NCI-H2029 (cell line): ENCODE measurements at regions not wholly inside any gene's neighbourhood (a gene's known extent, or its start where the extent isn't known, plus 50 kb on each side); places are given as distances from the start of the nearest gene placed in this dataset.
A peak's percentile ranks its signal among the peaks of the same experiment; 100 is the strongest.
"Not testable (repeated sequence)": the region's sequence is repeated elsewhere in the genome, so short reads cannot be mapped to it uniquely, and the experiment has no call there.

Source experiments
- DNase-seq: peaks from one replicate; lab custom pipeline; 2025; lab: John Stamatoyannopoulos, UW

DNA sequence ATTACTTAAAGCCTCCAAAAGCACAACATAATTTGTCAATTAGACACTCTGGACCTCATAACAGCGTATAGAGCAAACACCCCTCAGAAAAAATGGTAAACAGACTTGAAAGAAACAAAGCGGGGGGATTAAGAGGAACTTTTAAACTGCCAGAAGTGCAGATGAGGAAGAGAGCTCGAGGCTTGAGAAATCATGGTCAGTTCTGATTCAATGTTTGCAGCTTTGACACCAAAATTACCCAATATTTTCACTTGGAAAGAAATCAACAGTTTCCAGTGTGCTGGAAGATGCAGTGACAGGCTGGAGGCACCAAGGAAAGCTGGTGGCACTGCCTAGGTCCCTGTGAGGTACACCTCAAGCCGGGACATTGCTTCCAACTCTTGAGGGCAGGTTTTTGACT is 180.9 kb upstream of the TOX3 start:
- no peak for DNase-seq

DNA sequence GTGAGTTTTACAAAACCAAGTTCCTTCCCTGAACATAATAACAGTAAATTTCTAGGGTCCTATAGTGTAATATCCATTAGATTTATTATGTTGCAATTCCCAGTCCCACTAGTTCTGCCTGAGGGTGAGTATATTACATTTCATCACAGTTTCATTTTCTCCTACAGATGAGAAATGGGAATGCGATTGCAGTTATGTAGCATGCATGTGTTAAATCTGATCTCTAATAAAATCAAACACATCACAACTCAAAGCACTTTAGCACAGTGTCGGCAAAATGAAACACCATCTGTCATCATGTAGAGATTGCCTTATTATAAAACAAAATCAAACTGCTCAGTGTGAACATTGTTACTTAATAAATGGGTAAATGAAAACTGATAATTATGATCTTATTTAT is 180.5 kb upstream of the TOX3 start:
- DNase-seq, result no peak

DNA sequence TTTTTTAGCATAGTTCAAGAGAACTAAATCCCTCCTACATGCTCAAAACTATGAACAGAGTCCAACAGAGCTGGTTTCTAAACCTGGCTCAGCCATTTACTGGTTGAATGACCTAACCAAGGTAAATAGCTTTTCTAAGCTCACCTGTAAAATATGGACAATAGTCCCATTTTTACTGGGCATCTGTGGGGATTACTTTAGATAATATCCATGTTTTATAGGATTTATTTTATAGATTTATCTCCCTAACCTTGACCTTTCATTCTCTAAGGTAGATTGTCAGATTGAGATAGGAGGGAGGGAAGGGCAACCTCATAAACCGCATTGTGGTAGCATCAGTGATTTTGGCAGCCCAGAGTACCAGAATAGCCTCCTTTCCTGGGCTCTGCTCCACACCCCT is 178.5 kb upstream of the TOX3 start:
- no peak for DNase-seq

DNA sequence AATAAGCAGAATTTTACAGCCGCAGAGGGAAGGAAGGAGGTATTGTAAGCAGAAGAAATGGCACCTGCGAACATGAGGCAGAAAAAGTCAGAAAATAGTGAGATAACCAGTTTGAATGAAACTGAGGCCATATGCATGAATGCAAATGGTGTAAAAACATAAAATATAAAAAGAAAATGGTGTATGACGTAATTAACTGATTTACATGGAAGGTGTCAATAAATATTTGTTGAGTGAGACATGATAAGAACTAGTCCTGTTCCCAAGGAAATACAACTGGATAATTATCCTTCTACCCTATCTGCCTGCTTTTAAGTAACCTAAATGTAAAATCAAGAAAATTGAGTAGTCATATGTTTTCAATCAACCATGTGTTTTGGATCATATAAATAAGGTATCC is 178.1 kb upstream of the TOX3 start:
- no peak for DNase-seq

DNA sequence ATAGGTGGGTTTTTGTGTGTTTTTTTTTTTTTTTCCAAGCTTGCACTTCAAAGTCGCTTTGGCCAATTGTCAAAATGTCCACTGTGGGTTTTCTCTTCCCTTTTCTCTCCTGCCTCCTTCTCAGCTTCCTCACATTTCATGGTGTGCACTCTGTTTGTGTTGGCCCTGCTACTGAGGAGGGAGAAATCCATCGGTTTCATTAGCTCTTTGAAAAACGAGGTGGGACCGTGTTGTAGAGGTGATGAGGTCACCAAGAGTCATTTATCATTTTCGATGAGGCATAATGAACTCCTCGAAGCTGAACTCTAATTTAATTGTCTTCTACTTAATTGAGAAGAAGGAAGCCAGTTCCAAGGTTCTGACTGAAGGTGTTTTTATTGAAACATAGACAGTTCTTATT is 174.4 kb upstream of the TOX3 start:
- peak; percentile 6 for DNase-seq

DNA sequence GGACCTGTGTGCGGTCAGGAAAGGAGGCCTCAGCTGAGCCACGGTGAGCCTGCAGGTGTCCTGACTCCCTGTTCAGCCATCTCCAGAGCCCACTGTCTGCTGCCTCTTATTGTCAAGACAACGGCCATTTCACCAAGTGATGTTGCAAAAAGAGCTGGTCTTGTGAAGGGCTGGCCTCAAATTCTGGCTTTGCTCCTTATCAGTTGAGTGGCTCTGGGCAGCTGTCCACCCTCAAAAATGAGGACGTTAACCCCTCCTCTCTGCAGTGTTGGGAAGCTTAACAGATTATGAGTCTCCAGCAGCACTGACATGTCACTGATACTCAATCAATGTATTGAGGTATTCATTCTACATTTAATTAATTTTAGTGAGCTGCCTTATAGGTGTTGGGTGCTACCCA is 171.1 kb upstream of the TOX3 start:
- no peak for DNase-seq

DNA sequence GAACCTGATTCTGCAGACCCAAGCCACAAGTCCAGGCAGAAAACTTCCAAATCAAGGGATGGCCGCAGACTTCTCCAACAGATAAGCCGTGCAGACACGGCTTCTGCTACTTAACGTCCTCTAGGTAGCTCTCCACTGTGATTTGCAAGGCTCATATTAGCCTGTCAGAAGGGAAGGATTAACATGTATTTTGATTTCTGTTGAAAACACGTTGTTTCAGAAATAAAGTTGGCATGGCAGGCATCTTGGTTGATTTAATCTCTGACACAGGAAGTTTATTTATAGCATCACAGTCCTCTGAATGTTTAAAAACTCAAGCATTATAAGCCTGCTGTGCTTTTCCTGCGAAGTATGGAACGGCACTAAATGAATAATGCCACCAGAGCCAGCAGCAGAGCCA is 166.8 kb upstream of the TOX3 start:
- DNase-seq, result no peak

DNA sequence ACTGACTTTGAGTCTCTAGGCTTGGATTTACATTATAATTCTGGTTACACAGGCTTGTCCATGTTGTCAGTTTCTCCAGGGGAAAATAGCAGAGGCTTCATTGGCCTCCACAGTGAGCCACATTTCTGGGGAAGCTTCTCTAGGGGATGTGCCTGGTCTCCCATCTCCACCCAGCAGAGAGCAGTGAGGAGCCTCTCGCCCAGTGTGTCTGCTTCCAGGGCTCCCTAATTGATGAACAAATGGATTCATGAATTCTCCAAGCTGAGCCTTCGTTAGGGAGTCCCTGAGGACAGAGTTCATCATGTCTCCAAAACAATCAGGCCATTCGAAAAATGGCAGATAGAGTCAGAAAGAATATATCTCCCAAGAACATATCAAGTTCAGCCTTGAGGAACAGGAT is 162.4 kb upstream of the TOX3 start:
- no peak for DNase-seq

DNA sequence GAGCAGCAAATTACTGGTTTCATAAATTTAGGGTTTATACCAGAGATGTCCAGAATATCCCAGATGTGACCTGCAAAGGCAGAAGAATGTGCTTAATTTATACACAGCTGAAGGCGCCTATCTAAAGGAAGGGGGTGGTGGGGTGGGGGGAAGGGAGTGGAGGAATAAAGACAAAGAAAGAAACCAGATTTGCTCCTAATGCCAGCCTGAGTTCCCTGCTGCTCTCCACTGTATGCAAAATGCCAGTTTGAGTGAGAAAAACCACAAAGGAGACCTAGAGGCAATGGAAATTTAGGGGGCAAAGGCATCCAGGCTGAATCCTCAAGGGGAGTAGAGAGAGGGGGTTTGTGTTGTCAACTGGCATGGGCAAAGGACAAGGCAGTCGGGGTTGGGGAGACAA is 161.5 kb upstream of the TOX3 start:
- DNase-seq, result no peak

DNA sequence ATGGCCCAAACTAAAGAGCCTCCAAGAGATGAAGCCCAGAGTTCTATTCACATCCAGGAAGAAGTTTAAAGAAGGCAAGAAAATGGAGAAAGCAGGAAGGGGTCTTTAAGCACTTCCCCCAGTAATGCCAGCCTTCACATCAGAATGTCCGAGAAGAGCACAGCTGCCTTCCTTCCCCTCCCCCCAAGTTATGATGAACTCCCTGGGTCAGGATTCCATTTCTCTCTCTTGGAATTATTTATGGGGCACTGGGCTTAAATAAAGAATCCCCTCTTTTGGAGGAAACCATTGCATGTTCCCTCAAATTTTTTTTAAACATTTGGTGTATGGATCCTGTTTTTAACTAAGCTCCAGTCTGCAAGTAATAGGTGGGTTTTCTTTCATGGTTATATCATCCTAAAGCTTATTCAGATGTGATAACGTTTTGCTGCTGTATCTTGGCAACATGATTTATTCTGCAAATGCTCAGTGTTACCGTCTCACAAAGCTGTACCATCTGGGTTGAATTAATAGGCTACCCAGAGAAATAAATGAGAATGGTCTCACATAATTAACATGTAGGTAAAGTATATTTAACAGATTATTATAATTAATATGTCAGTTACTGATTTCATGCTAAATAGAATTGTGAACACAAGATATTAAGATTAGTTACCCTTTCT is 160.9 kb upstream of the TOX3 start:
- DNase-seq, result no peak

DNA sequence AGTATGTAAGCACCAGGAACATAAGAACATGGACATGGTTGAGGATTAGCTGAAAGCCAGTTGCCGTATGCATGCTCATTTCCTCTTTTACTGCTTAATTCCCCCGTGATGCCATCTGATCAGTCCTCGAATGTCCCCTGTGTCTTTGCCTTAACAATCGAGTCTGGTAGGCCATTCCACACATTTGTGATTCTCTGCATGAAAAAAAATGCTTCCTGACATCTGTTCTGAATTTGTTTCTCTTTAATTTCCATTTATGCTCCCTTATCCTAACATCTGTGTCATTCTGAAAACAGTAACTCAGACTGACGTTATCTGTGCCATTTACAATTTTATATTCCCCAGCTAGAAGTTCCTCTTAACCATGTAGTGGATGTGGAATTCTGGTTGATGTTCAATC is 158.2 kb upstream of the TOX3 start:
- DNase-seq, result no peak

DNA sequence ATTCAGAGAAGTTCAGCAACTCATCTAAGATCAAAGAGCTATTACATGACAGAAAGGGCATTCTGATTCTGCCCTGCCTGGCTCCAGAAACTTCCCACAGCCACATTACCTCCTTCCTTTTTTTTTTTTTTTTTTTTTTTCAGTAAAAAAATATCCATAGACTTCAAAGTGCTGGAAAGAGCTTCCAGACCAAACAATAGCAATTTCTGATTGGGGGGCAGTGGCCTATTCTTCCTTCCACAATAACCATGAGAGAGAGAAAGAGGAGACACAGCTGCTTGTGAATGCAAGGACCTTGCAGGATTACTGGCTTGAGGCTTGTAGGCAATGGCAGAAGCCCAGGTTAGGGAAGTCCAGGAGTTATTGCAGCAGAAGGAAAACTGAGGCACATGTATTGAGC is 151.0 kb upstream of the TOX3 start:
- no peak for DNase-seq

DNA sequence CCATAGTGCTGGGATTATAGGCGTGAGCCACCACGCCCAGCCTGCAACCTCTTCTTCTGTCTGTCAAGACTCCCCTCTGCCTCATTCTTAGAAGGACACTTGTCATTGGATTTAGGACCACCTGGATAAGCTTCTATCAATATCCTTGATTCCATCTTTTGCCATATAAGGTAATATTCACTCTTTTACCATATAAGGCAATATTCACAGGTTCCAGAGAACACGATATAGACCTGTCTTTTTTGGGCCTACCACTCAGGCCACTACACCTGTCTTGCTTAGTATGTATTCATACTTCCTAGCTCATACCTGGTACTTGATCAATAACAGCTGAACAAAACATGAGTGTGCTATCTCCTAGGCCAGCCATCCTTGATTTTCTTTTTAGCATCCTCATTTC is 149.2 kb upstream of the TOX3 start:
- no peak for DNase-seq

DNA sequence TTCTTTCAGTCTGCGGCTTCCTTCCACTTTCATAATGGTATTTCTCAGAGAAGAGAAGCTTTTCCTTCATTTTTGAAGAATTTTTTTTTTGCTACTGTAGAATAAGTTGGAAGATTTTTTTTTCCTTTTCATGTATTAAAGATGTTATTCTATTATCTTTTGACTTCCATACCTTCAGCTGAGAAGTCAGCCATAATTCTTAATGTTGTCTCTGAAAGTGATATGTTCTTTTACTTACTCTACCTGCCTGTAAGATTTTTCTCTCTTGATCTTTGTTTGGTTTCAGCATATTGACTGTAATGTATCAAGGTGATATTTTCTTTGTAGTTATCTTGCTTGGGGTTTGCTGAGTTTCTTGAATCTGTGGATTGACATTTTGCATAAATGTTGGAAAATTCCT is 143.5 kb upstream of the TOX3 start:
- no peak for DNase-seq

DNA sequence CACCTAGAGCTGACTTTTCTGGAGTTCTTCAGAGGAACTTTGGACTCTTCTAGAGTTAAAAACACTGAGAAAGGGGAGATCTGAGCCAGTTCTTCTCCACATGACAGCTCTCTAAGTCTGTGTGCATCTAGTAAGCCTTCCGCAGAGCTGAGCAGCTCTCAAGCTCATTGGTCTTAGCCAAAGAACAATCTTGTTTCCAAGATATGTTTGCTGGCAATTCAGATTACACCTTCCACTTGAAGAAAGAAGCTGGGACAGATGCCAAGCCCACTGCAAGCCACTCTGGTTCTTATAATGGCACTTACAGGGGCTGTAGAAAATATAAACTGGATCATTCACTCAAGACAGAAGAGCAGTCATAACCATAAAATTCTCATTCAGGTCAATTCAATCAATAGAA is 134.1 kb upstream of the TOX3 start:
- DNase-seq, result no peak

DNA sequence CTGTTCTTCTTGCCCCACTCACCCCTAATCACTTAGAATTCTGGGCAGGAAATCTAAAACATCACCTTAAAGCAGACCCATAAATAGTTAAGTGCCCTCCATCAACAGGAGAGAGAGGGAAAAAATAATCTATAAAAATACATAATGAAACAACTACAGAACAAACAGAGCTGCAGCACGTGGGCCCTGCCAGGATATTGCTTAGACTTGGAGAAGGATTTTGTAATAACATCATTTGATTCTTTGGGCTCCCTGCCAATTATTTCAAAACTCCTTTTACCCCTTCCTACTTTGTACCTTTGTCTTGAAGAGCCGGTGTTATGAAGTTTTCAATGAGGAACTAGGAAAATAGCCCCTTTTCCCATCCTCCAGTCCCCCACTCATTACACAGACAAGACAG is 130.6 kb upstream of the TOX3 start:
- no peak for DNase-seq

DNA sequence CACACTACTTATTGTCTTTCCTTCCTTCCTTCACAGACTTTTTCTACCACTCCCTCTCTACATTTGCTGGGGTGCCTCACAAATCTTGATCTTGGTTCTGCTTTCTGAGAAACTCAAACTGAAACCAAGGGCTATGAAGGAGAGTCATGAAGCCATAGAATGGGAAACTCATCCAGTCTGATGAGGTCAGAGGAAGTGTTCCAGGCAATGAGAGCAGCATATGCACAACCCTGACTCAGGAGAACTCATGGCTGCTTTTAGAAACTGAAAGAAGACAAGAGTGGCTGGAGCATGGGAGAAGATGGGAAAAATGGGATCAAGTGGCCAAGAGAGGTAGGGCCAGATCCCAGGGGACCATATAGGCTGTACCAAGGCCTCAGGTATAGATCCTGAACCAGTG is 130.0 kb upstream of the TOX3 start:
- no peak for DNase-seq

DNA sequence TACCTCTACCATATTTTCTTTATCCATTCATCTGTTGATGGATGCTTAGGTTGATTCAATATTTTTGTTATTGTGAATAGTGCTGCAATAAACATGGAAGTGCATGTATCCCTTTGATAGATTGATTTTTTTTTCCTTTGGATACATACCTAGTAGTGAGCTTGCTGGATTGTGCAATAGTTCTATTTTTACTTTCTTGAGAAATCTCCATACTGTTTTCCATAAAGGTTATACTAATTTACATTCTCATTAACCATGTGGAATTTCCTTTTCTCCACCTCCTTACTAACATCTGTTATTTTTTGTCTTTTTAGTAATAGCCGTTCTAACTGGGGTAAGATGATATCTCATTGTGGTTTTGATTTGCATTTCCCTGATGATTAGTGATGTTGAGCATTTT is 124.6 kb upstream of the TOX3 start:
- no peak for DNase-seq

DNA sequence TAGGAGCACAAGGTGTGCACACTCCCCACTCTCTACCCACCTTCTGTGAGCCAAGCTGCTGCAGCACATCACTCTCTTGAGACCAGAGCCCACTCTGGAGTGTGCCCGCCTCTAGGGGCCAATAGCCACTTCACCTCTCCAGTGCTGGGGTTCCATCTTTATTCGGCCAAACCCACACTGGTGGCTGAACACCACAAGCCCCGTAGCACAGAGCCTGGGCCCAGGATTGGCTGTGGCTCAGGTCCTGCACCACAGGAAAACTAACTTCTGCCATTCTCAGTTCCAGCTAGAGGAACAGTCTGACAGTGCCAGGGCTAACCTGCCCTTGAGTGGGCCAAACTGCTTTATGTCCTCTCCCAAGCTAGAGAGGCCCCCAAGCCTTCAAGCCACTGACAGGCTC is 111.0 kb upstream of the TOX3 start:
- no peak for DNase-seq

DNA sequence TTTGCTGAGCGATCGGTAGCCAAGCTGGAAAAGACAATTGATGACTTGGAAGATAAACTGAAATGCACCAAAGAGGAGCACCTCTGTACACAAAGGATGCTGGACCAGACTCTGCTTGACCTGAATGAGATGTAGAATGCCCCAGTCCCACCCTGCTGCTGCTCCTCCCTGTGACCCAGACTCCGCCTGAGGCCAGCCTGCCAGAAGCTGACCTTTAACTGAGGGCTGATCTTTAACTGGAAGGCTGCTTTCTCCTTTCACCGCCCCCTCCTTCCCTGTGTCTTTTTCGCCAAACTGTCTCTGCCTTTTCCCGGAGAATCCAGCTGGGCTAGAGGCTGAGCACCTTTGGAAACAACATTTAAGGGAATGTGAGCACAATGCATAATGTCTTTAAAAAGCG is 109.0 kb upstream of the TOX3 start:
- not testable (repeated sequence) for DNase-seq

DNA sequence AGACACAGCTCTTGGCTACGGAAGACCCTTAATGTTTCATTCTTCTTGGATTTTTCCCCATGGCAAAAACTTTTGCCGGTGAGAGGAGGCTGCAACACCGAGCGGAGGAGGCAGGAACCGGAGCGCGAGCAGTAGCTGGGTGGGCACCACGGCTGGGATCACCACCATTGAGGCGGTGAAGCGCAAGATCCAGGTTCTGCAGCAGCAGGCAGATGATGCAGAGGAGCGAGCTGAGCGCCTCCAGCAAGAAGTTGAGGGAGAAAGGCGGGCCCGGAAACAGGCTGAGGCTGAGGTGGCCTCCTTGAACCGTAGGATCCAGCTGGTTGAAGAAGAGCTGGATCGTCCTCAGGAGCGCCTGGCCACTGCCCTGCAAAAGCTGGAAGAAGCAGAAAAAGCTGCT is 108.2 kb upstream of the TOX3 start:
- not testable (repeated sequence) for DNase-seq

DNA sequence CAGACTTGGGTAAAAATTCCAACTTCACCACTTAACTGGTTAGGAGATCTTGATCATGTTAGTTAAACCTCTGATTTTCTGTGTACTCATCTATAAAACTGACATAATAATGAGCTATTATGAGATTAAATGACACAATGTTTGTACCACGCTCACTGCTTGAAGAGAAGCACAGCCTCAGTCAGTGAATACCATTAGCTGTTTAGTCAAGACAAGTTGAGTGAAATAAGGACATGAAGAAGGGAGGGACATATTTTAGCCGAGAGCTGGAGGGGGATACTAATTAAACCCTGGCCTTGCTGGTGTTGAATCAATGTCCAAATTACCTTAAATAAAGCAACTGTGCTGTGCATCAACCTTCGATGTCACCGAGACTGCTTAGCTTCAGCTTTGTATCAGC is 105.1 kb upstream of the TOX3 start:
- DNase-seq, result no peak

DNA sequence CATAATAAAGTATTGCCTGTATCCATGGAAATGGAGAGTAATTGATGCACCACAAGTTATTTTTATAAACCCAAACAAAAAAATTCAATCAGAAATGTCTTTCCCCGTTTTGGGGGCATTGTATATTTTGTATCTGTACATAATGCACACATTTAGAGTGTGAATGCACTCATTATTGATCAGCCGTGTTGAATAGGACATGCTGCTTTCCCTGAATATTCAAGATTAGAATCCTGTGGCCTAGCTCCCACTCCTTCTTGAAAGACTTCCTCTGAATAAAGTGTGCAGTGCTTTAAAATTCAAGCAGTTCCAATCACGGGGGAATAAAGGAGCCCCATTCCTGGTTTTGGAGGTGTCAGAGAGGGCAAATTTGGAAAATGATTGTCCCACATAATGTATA is 103.8 kb upstream of the TOX3 start:
- DNase-seq, result no peak

DNA sequence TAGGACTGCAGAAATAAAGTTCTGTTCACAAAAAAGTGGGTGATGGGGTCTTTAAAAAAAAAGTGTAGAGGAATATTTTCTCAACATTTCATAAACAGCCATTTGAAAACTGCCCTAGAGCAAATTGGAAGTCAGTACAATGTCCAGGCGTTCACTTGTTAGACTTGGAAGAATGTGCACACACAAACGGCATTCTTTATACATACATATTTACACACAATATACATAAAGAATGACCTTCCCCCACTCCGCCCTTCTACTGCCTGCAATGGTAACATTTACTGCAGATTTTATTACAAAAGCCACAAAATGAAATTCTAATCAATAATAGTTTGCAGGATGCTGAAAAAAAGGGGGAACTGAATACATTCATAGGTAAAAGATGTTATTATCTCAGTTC is 103.4 kb upstream of the TOX3 start:
- no peak for DNase-seq

DNA sequence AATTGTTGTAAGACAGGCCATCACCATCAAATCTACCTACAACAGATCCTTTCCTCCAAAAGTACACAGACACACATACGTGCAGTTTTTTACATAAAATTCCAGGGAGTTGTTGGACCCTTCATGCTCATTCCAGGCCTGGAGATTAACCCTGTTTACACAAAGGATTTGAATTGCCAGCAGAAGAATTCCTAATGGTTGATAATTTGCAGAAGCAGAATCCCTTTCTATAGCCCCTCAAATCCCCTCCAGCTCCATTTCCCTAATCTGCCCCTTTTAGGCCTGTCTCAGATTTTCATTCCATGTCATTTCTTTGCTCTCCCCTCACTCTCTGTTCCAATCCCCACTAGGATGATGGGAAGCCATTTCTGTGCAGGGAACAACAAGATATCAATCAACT is 102.9 kb upstream of the TOX3 start:
- no peak for DNase-seq
